HEK293T (cell line): ENCODE measurements at regions not wholly inside any gene's neighbourhood (a gene's known extent, or its start where the extent isn't known, plus 50 kb on each side); places are given as distances from the start of the nearest gene placed in this dataset.

Source experiments
- CTCF ChIA-PET: fragments of 350-600 bp; formaldehyde crosslinking; extraction: SDS; loops from one replicate; lab custom pipeline; 2021; ENCODE audit warnings: antibody characterized with exemption, inconsistent platforms; lab: Yijun Ruan, JAX
- POLR2A ChIA-PET: fragments of 350-600 bp; formaldehyde crosslinking; extraction: SDS; loops from one replicate; lab custom pipeline; 2020; ENCODE audit warnings: antibody characterized with exemption, inconsistent platforms; lab: Yijun Ruan, JAX
- DNase-seq: peaks from one replicate; pipeline ENCODE4 v3.0.0; 2012; ENCODE audit warnings: mixed read lengths; ENCODE audit errors: extremely low spot score
- ARNT ChIP-seq: fragments of 450-650 bp; IDR thresholded peaks from 2 replicates; pipeline ENCODE4 v1.6.1; 2017; ENCODE audit warnings: mild to moderate bottlenecking
- BHLHE40 ChIP-seq: fragments of 450-650 bp; IDR thresholded peaks from 2 replicates; pipeline ENCODE4 v1.6.1; 2016; ENCODE audit warnings: mild to moderate bottlenecking, moderate library complexity, borderline replicate concordance
- CTBP1 ChIP-seq: fragments of 450-650 bp; IDR thresholded peaks from 2 replicates; pipeline ENCODE4 v1.6.1; 2016; ENCODE audit warnings: borderline replicate concordance
- ELF4 ChIP-seq: fragments of 450-650 bp; IDR thresholded peaks from 2 replicates; pipeline ENCODE4 v1.6.1; 2017; ENCODE audit warnings: antibody characterized with exemption
- FOXA1 ChIP-seq: fragments of 450-650 bp; IDR thresholded peaks from 2 replicates; pipeline ENCODE4 v1.6.1; 2016; ENCODE audit warnings: mild to moderate bottlenecking
- FOXK2 ChIP-seq: fragments of 450-650 bp; IDR thresholded peaks from 2 replicates; pipeline ENCODE4 v1.6.1; 2016; ENCODE audit warnings: mild to moderate bottlenecking
- FOXM1 ChIP-seq: fragments of 450-650 bp; IDR thresholded peaks from 2 replicates; pipeline ENCODE4 v1.6.1; 2017; ENCODE audit warnings: mild to moderate bottlenecking, borderline replicate concordance
- HDGF ChIP-seq: fragments of 450-650 bp; IDR thresholded peaks from 2 replicates; pipeline ENCODE4 v1.6.1; 2017; ENCODE audit warnings: antibody characterized with exemption, borderline replicate concordance
- L3MBTL2 ChIP-seq: fragments of 450-650 bp; conservative IDR thresholded peaks from 2 replicates; pipeline ENCODE4 v1.6.1; 2016; ENCODE audit warnings: mild to moderate bottlenecking
- LEF1 ChIP-seq: fragments of 450-650 bp; IDR thresholded peaks from 2 replicates; pipeline ENCODE4 v1.6.1; 2017; ENCODE audit warnings: mild to moderate bottlenecking, borderline replicate concordance
- NFRKB ChIP-seq: fragments of 450-650 bp; IDR thresholded peaks from 2 replicates; pipeline ENCODE4 v1.6.1; 2016; ENCODE audit warnings: mild to moderate bottlenecking, moderate library complexity
- PKNOX1 ChIP-seq: fragments of 450-650 bp; IDR thresholded peaks from 2 replicates; pipeline ENCODE4 v1.6.1; 2016
- SP1 ChIP-seq: fragments of 450-650 bp; IDR thresholded peaks from 2 replicates; pipeline ENCODE4 v1.6.1; 2017
- SUZ12 ChIP-seq: fragments of 450-650 bp; IDR thresholded peaks from 2 replicates; pipeline ENCODE4 v1.6.1; 2016; ENCODE audit warnings: mild to moderate bottlenecking
- TARDBP ChIP-seq: fragments of 450-650 bp; IDR thresholded peaks from 2 replicates; pipeline ENCODE4 v1.6.1; 2016
- ZNF384 ChIP-seq: fragments of 450-650 bp; IDR thresholded peaks from 2 replicates; pipeline ENCODE4 v1.6.1; 2016

- no peak for TF ChIP-seq L3MBTL2
- no peak for TF ChIP-seq SP1
- no peak for TF ChIP-seq HDGF
- no peak for TF ChIP-seq SUZ12
- TF ChIP-seq LEF1 = no peak
- TF ChIP-seq FOXK2 = no peak
- TF ChIP-seq PKNOX1 = no peak
- no peak for TF ChIP-seq ZNF384
- no peak for TF ChIP-seq CTBP1
- POLR2A ChIA-PET = no interaction called here
- CTCF ChIA-PET = no interaction called here
- no peak for DNase-seq
These were observed 211.0 kb downstream of the MBD2 start for GRCh38 chr18:54013452-54013851.

GRCh38 chr18:54004828-54005227 lies 219.6 kb downstream of the MBD2 start:
- TF ChIP-seq L3MBTL2 (no peak), LEF1 (no peak), ZNF384 (no peak), CTBP1 (no peak), NFRKB (no peak), FOXM1 (no peak), BHLHE40 (no peak), FOXK2 (no peak), SUZ12 (no peak), FOXA1 (no peak), SP1 (no peak), ELF4 (no peak), PKNOX1 (no peak), HDGF (no peak), ARNT (no peak), TARDBP (no peak)
- DNase-seq = no peak
- CTCF ChIA-PET = no interaction called here
- POLR2A ChIA-PET = no interaction called here

GRCh38 chr18:54003195-54003594 lies 221.3 kb downstream of the MBD2 start:
- TF ChIP-seq ELF4 (no peak), CTBP1 (no peak), L3MBTL2 (no peak), LEF1 (no peak), ZNF384 (no peak), PKNOX1 (no peak), NFRKB (no peak), FOXK2 (no peak), FOXM1 (no peak), TARDBP (no peak), HDGF (no peak), BHLHE40 (no peak), ARNT (no peak), SP1 (no peak), SUZ12 (no peak), FOXA1 (no peak)
- POLR2A ChIA-PET = no interaction called here
- DNase-seq = no peak
- CTCF ChIA-PET = no interaction called here

- no peak for DNase-seq
- POLR2A ChIA-PET = no interaction called here
- CTCF ChIA-PET = no interaction called here
- TF ChIP-seq TARDBP (no peak), SUZ12 (no peak), SP1 (no peak), ZNF384 (no peak), PKNOX1 (no peak), HDGF (no peak), CTBP1 (no peak), BHLHE40 (no peak), L3MBTL2 (no peak), FOXA1 (no peak), FOXM1 (no peak), NFRKB (no peak), LEF1 (no peak), FOXK2 (no peak), ELF4 (no peak)
These were observed 227.4 kb downstream of the MBD2 start for GRCh38 chr18:53997064-53997463.

GRCh38 chr18:53994016-53994415 lies 230.5 kb downstream of the MBD2 start:
- ChIA-PET POLR2A (no interaction called here), CTCF (interaction anchor here (0.6 kb wide), 1 partner anchor 72 kb away, joined by 4 read pairs; no protein-coding TSS in a partner anchor)
- DNase-seq = no peak
- no peak for TF ChIP-seq NFRKB
- TF ChIP-seq PKNOX1 = no peak
- TF ChIP-seq BHLHE40 = no peak

- POLR2A ChIA-PET = no interaction called here
- no peak for TF ChIP-seq LEF1
- TF ChIP-seq NFRKB = no peak
- TF ChIP-seq L3MBTL2 = no peak
- TF ChIP-seq SUZ12 = no peak
- no peak for TF ChIP-seq FOXA1
- TF ChIP-seq CTBP1 = no peak
- TF ChIP-seq PKNOX1 = no peak
- TF ChIP-seq BHLHE40 = no peak
- no peak for TF ChIP-seq TARDBP
- no peak for TF ChIP-seq FOXM1
- no peak for TF ChIP-seq FOXK2
- no peak for TF ChIP-seq HDGF
- TF ChIP-seq SP1 = no peak
- no peak for TF ChIP-seq ZNF384
- TF ChIP-seq ELF4 = no peak
- TF ChIP-seq ARNT = no peak
- CTCF ChIA-PET = no interaction called here
- DNase-seq = no peak
These were observed 232.7 kb downstream of the MBD2 start for GRCh38 chr18:53991805-53992204.
